ENCODE measurements at regions not wholly inside any gene's neighbourhood (a gene's known extent, or its start where the extent isn't known, plus 50 kb on each side); places are given as distances from the start of the nearest gene placed in this dataset.

GRCh38 chr13:26881154-26881553 is 120.6 kb upstream of the GPR12 start:
- TF ChIP-seq POLR2A (IDR thresholded peaks at IDR 0.05; ENCODE audit: low read depth, low read length) = no peak
- no peak for TF ChIP-seq POLR2AphosphoS5 (IDR thresholded peaks at IDR 0.05; ENCODE audit: low read depth, low read length)
- TF ChIP-seq TAF1 (IDR thresholded peaks at IDR 0.05; ENCODE audit: low read depth, low read length) = no peak
- TF ChIP-seq SPI1 (IDR thresholded peaks at IDR 0.05; ENCODE audit: low read depth, low read length) = no peak
- no peak for TF ChIP-seq PAX5 (IDR thresholded peaks at IDR 0.05; ENCODE audit: insufficient read depth, low read length, severe bottlenecking)
- TF ChIP-seq POU2F2 (IDR thresholded peaks at IDR 0.05; ENCODE audit: low read depth, low read length) = no peak
